Cardiac fibroblast (primary cell): ENCODE measurements at regions not wholly inside any gene's neighbourhood (a gene's known extent, or its start where the extent isn't known, plus 50 kb on each side); places are given as distances from the start of the nearest gene placed in this dataset.
"Not testable (repeated sequence)": the region's sequence is repeated elsewhere in the genome, so short reads cannot be mapped to it uniquely, and the experiment has no call there.

Experiments used
- DNase-seq, 2 donors: peaks; one replicate each; pipeline versions ENCODE4 v3.0.0 to v3.0.0-alpha.2; 2010; ENCODE audit warnings: low read depth in 2 of 2
- H3K4me3 ChIP-seq, 2 donors: replicated peaks in 1 of 2; 1 replicate in 1 of 2; 2 replicates in 1 of 2; pipeline ENCODE4 v1.5.1; 2011; ENCODE audit warnings: low read depth in 2 of 2, low read length in 2 of 2, mild to moderate bottlenecking in 2 of 2, moderate library complexity in 1 of 2
- CTCF ChIP-seq: IDR thresholded peaks from one replicate; pipeline ENCODE4 v1.5.1; 2011; ENCODE audit warnings: low read depth, mild to moderate bottlenecking, low read length, inconsistent platforms

- not testable (repeated sequence) for DNase-seq, H3K4me3 ChIP-seq
These were observed 53.3 kb upstream of the ARL4D start for GRCh38 chr17:43345515-43345914.

GRCh38 chr17:43344685-43345084 is 54.1 kb upstream of the ARL4D start:
- H3K4me3 ChIP-seq: no peak overlapping the region
- no peak for DNase-seq
- TF ChIP-seq CTCF: no peak

DNA sequence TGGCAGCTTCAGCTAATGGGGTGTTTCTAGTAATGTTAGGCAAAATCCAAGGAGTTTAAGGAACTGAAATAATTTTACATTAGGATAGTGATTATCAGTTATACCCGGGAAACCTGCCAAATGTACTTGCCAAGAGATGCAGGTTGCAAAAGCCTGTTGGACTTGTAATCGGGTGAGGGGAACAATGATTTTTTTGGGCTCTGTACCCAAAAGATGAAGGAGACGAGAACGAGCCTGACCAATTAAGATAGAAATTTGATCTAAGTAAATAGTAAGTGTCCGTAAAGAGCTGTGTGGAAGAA is 56.3 kb upstream of the ARL4D start:
- DNase-seq: peak; percentile 27 to 59
- no peak for TF ChIP-seq CTCF
- no peak overlapping the region for H3K4me3 ChIP-seq

GRCh38 chr17:43341715-43342588 is 56.8 kb upstream of the ARL4D start:
- peak; percentile 56 to 59 for DNase-seq
- no peak overlapping the region for H3K4me3 ChIP-seq
- TF ChIP-seq CTCF: no peak

- H3K4me3 ChIP-seq: no peak overlapping the region
- TF ChIP-seq CTCF: peak; percentile 79
- peak; percentile 63 to 65 for DNase-seq
These were observed 59.8 kb upstream of the ARL4D start for GRCh38 chr17:43338886-43339516.

DNA sequence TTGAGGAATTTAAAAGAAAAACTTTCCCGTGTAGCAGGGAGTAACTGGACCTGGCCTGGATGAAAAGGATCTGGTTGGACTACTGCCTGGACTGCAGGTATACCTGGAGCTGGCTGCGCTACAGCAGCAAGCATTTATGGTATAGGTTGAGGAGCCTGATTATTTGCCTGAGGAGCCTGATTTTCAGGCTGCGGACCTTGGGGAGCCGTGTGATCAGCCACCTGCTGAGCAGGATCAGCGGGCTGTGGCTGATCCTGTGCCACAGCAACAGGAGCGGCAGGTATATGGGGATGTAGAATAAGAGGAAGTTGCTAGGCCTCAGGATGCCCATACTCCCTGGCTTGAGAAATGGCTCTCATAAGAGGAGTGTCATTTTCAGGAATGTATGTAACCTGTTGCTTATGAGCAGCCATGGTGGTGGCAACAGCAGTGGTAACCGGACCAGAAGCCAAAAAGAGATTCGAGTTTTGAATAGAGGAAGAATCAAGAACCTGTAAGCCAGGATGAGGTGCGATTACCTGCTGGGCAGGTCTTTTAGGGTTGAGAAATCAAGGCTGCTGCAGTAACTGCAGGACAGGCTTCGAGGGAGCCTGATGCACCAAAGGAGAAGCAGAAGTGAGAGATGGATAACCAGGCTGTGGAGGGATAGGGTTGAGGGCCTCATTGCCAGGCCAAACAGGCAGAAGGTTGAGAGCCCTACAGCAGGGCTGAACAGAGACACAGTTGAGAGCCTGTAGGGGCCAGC is 60.9 kb upstream of the ARL4D start:
- TF ChIP-seq CTCF: no peak
- DNase-seq: no peak
- H3K4me3 ChIP-seq: no peak overlapping the region
